Upper lobe of left lung (tissue), 6 donors: ENCODE measurements at regions not wholly inside any gene's neighbourhood (a gene's known extent, or its start where the extent isn't known, plus 50 kb on each side); places are given as distances from the start of the nearest gene placed in this dataset.
A peak's percentile ranks its signal among the peaks of the same experiment; 100 is the strongest.

Source experiments
- ATAC-seq, 2 donors: fragments of 200-7000 bp; cut with Tn5 transposase; one replicate each; pipeline ENCODE4 v1.9.1; 2022; ENCODE audit warnings: mild to moderate bottlenecking in 2 of 2, moderate library complexity in 2 of 2; ENCODE audit not compliant: low FRiP score in 2 of 2
- DNase-seq, 2 donors: peaks; one replicate each; pipeline ENCODE4 v3.0.0-alpha.2; 2019 to 2020
- H3K27ac ChIP-seq, 4 donors: fragments of 200-600 bp; sonication (generic); one replicate each; pipeline ENCODE4 v1.5.1; 2016 to 2019
- H3K27me3 ChIP-seq, 4 donors: fragments of 200-600 bp; sonication (generic); one replicate each; pipeline ENCODE4 v1.5.1; 2017 to 2019
- H3K36me3 ChIP-seq, 4 donors: fragments of 200-600 bp; sonication (generic); one replicate each; pipeline ENCODE4 v1.5.1; 2016 to 2019
- H3K4me1 ChIP-seq, 4 donors: fragments of 200-600 bp; sonication (generic); one replicate each; pipeline ENCODE4 v1.5.1; 2018 to 2019
- H3K4me3 ChIP-seq, 4 donors: fragments of 200-600 bp; sonication (generic); one replicate each; pipeline ENCODE4 v1.5.1; 2017 to 2019; ENCODE audit warnings: mild to moderate bottlenecking in 2 of 4, moderate library complexity in 1 of 4
- H3K9me3 ChIP-seq, 4 donors: fragments of 200-600 bp; sonication (generic); one replicate each; pipeline ENCODE4 v1.5.1; 2018 to 2019
- EP300 ChIP-seq, 4 donors: sonication (generic); formaldehyde crosslinking; IDR thresholded peaks; one replicate each; pipeline ENCODE4 v1.5.1; 2017; ENCODE audit warnings: antibody characterized with exemption in 4 of 4, control low read depth in 2 of 4
- POLR2A ChIP-seq, 4 donors: fragments of 450-650 bp; IDR thresholded peaks; one replicate each; pipeline ENCODE4 v1.5.1; 2016 to 2017; ENCODE audit warnings: antibody characterized with exemption in 4 of 4, mild to moderate bottlenecking in 2 of 4
- POLR2AphosphoS5 ChIP-seq, 2 donors: sonication (generic); formaldehyde crosslinking; IDR thresholded peaks; one replicate each; pipeline ENCODE4 v1.5.1; 2017; ENCODE audit warnings: antibody characterized with exemption in 2 of 2
- WGBS, 2 donors: methylation state at CpG; one replicate each; pipeline ENCODE4 v1.1.5; 2017 to 2018; 5-methylcytosine and 5-hydroxymethylcytosine counted together
- TF ChIP-seq, protein P1 (sequence below), 6 experiments: fragments of 450-650 bp in 4 of 6; fragments of 200-600 bp in 2 of 6; sonication (generic) in 2 of 6; IDR thresholded peaks; one replicate each; pipeline ENCODE4 v1.5.1; 2016 to 2019; ENCODE audit warnings: antibody characterized with exemption in 6 of 6
- donor health status: DM: no; HTN: no; CAD: no; lungs with moderate emphysema.
- donor health status: DM: no; HTN: yes; CAD: no; lungs with severe emphysema.

DNA sequence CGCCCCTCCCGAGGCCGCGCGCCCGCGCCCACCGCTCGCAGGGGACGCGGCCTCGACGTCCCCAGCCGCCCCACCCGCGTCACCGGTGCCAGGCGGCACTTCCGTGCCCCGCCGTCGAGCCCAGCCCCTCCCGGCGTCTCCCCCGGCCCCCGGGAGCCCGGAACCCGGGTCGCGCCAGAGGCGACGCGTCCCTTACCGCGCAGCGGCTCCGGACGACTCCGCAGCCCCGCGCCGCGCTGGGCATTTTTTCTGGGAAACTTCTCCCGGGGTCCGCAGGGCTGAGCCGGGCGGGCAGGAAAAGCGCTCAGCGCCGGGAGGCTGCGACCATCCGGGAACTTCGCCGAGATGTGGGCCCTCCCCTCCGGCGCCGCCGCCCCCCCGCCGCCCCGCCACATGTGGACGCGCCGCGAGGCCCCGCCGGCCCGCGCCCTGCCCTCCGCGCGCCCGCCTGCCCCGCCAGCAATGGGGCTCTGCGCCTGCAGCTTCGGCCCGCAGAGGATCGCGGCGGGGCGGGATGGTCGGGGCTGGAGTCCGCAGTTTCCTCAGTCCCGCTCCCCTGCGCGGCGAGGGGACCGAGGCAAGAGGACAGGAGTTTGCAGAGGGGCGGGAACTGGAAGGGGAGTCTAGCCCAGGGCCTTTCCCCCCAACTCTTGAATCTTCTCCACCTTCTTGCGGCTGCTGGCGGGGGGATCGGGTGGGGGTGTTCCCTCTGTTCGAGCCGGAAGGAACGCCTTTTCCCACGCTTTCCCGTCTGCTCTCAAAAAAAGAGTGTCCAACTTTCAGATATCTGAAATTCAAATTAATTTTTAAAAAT, 81.5 kb downstream of the CHRNA1 start:
- 1% methylated on average over 14 to 30 of the region's 97 CpGs for WGBS, 2 donors
- Histone ChIP-seq H3K9me3 (no peaks in the 10 kb centered on the region), H3K4me1 (peaks cover 11 to 21% (median 16%) of the 10 kb centered on the region in 4 donors), H3K4me3 (peak overlapping the region; percentile 64 to 98 (median 94)), H3K36me3 (no peaks in the 10 kb centered on the region), H3K27ac (peak overlapping the region; percentile 78 to 89 (median 84)), H3K27me3 (no peaks in the 10 kb centered on the region)
- peak; percentile 54 to 95 for DNase-seq
- TF ChIP-seq, protein P1, sequence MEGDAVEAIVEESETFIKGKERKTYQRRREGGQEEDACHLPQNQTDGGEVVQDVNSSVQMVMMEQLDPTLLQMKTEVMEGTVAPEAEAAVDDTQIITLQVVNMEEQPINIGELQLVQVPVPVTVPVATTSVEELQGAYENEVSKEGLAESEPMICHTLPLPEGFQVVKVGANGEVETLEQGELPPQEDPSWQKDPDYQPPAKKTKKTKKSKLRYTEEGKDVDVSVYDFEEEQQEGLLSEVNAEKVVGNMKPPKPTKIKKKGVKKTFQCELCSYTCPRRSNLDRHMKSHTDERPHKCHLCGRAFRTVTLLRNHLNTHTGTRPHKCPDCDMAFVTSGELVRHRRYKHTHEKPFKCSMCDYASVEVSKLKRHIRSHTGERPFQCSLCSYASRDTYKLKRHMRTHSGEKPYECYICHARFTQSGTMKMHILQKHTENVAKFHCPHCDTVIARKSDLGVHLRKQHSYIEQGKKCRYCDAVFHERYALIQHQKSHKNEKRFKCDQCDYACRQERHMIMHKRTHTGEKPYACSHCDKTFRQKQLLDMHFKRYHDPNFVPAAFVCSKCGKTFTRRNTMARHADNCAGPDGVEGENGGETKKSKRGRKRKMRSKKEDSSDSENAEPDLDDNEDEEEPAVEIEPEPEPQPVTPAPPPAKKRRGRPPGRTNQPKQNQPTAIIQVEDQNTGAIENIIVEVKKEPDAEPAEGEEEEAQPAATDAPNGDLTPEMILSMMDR (IDR thresholded peaks at IDR 0.05): no peak
- TF ChIP-seq POLR2A (IDR thresholded peaks at IDR 0.05) (peak in 1 of 4 donors; percentile 26), POLR2AphosphoS5 (IDR thresholded peaks at IDR 0.05) (no peak)
- peak; percentile 71 to 94 for ATAC-seq

DNA sequence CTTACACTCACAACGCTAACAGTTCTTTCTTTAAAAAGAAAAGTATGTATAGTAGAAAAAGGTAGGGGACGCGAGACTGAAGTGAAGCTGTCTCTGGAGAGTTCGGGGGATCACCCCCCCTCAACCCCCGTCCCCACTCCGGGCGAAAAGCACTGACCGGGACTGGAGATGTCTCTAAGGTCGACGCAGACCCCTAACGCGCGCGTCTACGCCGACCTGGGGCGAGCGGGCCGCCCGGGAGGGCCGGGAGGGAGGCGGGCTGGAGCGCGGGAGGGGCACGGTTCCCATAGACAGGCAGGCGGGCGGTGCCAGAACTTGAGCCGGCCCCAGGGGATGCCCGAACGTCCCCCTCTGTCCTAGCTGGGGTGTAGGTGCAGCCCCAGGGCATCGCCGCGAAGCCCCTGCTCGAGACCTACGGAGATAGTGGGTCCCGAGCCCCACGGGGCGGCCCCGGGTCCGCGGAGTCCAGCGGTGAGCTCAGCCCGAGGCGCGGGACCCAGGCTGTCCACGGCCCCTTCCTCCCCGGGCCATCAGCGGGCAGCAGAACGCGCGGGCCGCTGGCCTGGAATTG, 82.2 kb downstream of the CHRNA1 start:
- no peaks in the 10 kb centered on the region for H3K27me3 ChIP-seq
- TF ChIP-seq POLR2A (IDR thresholded peaks at IDR 0.05) (no peak), EP300 (IDR thresholded peaks at IDR 0.05) (no peak), POLR2AphosphoS5 (IDR thresholded peaks at IDR 0.05) (no peak)
- TF ChIP-seq, protein P1 (IDR thresholded peaks at IDR 0.05): no peak
- 1% methylated on average over 20 to 27 of the region's 52 CpGs for WGBS, 2 donors
- peak overlapping the region; percentile 64 to 98 (median 94) for H3K4me3 ChIP-seq
- peak; percentile 75 to 80 for ATAC-seq
- H3K27ac ChIP-seq: peak overlapping the region; percentile 78 to 89 (median 84)
- peaks cover 11 to 21% (median 16%) of the 10 kb centered on the region in 4 donors for H3K4me1 ChIP-seq
- H3K9me3 ChIP-seq: no peaks in the 10 kb centered on the region
- H3K36me3 ChIP-seq: no peaks in the 10 kb centered on the region
- DNase-seq: peak; percentile 37 to 91

DNA sequence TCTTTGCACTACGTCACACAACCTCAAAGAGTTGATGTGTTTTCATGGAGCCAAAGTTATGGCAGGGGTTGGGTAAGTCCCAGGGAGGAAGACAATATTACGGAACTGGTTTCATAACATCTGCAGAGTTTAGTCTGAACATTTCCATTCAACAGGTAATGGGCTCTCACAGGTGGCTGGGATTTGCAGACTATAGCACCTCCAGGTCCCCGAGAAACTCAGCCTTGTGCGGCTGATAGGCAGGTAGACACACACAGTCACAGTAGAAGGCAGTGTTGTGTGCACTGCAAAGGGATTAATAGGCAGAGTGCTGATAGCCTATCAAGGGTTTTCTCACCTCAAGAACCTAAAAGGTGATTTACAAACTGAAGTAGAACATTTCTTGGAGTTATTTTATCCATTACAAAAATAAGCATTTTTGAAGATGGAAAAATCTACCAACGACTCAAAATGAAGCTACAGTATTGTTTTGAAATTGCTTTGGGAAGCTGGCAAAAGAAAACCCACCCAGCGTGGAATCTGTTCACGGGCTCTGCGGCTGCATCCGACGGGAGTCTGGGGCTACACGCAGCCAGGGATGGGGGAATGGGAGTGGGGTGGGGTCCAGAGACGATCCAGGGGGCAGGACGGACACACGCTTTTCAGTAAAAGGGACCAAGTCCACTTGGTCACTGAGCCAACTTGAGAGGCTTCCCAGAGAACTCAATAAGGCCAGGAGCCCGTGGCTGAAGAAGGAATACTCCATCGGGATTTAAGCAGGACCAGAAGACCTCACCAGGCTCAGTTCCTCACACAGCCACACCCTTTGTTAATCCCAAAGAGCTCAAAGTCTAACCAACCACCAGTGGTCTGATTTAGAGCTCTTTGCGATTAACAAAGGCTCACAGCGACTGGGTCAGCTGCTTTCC, 82.9 kb downstream of the CHRNA1 start:
- H3K4me3 ChIP-seq: peak overlapping the region; percentile 64 to 98 (median 94)
- TF ChIP-seq, protein P1 (IDR thresholded peaks at IDR 0.05): no peak
- TF ChIP-seq EP300 (IDR thresholded peaks at IDR 0.05): no peak
- TF ChIP-seq POLR2AphosphoS5 (IDR thresholded peaks at IDR 0.05): no peak
- TF ChIP-seq POLR2A (IDR thresholded peaks at IDR 0.05): no peak
- H3K9me3 ChIP-seq: no peaks in the 10 kb centered on the region
- H3K27ac ChIP-seq: peak overlapping the region in 3 of 4 donors; percentile 84 to 89 (median 85)
- H3K4me1 ChIP-seq: peaks cover 11 to 21% (median 16%) of the 10 kb centered on the region in 4 donors
- ATAC-seq (peak; percentile 19 to 45), DNase-seq (no peak)
- WGBS, 2 donors: 38 to 51% methylated on average over 17 to 18 of the region's 18 CpGs
- no peaks in the 10 kb centered on the region for H3K27me3 ChIP-seq
- peaks cover 0 to 3% (median 0%) of the 10 kb centered on the region in 4 donors for H3K36me3 ChIP-seq

DNA sequence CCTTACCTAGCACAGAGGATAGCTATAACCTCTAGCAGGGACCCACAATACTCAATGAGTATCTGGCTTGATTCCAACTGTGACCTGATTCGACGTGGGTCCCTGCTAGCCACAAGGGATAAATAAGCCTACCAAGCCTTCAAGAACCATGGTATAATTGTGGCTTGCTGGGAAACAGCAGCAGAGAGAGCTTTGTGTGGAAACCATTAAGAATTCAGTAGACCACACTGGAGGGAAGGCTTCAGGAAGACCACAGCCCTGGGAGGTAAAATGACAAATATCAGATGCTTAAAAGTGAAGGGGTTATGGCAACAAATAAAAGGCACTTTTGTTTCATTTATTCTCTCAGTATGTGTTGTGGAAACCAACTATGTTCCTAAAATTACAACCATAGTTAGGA, 82.6 kb upstream of the WIPF1 start:
- TF ChIP-seq POLR2A (IDR thresholded peaks at IDR 0.05): no peak
- TF ChIP-seq EP300 (IDR thresholded peaks at IDR 0.05): no peak
- no peak for TF ChIP-seq POLR2AphosphoS5 (IDR thresholded peaks at IDR 0.05)
- TF ChIP-seq, protein P1 (IDR thresholded peaks at IDR 0.05): no peak
- no peaks in the 10 kb centered on the region for H3K9me3 ChIP-seq
- H3K36me3 ChIP-seq: peaks cover 0 to 3% (median 0%) of the 10 kb centered on the region in 4 donors
- DNase-seq (no peak), ATAC-seq (no peak)
- H3K27ac ChIP-seq: no peak overlapping the region
- no peaks in the 10 kb centered on the region for H3K27me3 ChIP-seq
- no peak overlapping the region for H3K4me3 ChIP-seq
- WGBS, 2 donors: 56 to 58% methylated on average over 2 of the region's 2 CpGs
- peaks cover 11 to 21% (median 16%) of the 10 kb centered on the region in 4 donors for H3K4me1 ChIP-seq
